CD4-positive, alpha-beta T cell (primary cell): ENCODE measurements at regions not wholly inside any gene's neighbourhood (a gene's known extent, or its start where the extent isn't known, plus 50 kb on each side); places are given as distances from the start of the nearest gene placed in this dataset.

ENCODE experiments used
- ATAC-seq: fragments of 200-7000 bp; cut with Tn5 transposase; one replicate; pipeline ENCODE4 v1.10.0; 2022; ENCODE audit warnings: mild to moderate bottlenecking; ENCODE audit not compliant: poor library complexity
- CTCF ChIA-PET: fragments of 350-600 bp; sonication (Branson Sonifier 250); formaldehyde crosslinking; loops from one replicate; lab custom pipeline; 2021; ENCODE audit warnings: antibody characterized with exemption, inconsistent platforms; lab: Charles Lee
- POLR2A ChIA-PET: fragments of 350-600 bp; sonication (Branson Sonifier 250); formaldehyde crosslinking; loops from one replicate; lab custom pipeline; 2021; ENCODE audit warnings: antibody characterized with exemption, inconsistent platforms; lab: Charles Lee
- DNase-seq, 14 experiments: peaks; one replicate each; pipeline ENCODE4 v3.0.0-alpha.2; 2013 to 2020; ENCODE audit warnings: mixed read lengths in 2 of 14
- H3K27ac ChIP-seq, 2 donors: one replicate each; pipeline versions ENCODE4 v1.5.1 to v1.7.0; 2013; ENCODE audit warnings: low read length in 2 of 2, low read depth in 1 of 2, mild to moderate bottlenecking in 1 of 2
- H3K27me3 ChIP-seq, 2 experiments: 1 replicate in 1 of 2; 2 replicates in 1 of 2; pipeline versions ENCODE4 v1.6.1 to v1.7.0; 2013; ENCODE audit warnings: low read length in 2 of 2, control low read depth in 1 of 2, mild to moderate bottlenecking in 1 of 2, moderate library complexity in 1 of 2; ENCODE audit not compliant: insufficient read depth in 2 of 2, control insufficient read depth in 1 of 2
- H3K36me3 ChIP-seq: one replicate; pipeline ENCODE4 v1.6.1; 2013; ENCODE audit warnings: low read length, control low read depth; ENCODE audit not compliant: insufficient read depth
- H3K4me1 ChIP-seq: one replicate; pipeline ENCODE4 v1.6.1; 2013; ENCODE audit warnings: low read length, control low read depth; ENCODE audit not compliant: insufficient read depth
- H3K4me3 ChIP-seq: one replicate; pipeline ENCODE4 v1.5.1; 2013; ENCODE audit warnings: mild to moderate bottlenecking, low read length, moderate library complexity
- H3K9me3 ChIP-seq, 2 experiments: 1 replicate in 1 of 2; 2 replicates in 1 of 2; pipeline versions ENCODE4 v1.6.1 to v1.7.0; 2013; ENCODE audit warnings: low read length in 2 of 2, mild to moderate bottlenecking in 2 of 2, control low read depth in 1 of 2, moderate library complexity in 1 of 2; ENCODE audit not compliant: control insufficient read depth in 1 of 2, insufficient read depth in 1 of 2
- H3K27ac Mint-ChIP-seq: one replicate; pipeline ENCODE4 v1.8.0; 2020; ENCODE audit warnings: mixed read lengths
- H3K27me3 Mint-ChIP-seq: one replicate; pipeline ENCODE4 v1.8.0; 2021; ENCODE audit warnings: mixed read lengths
- H3K36me3 Mint-ChIP-seq: one replicate; pipeline ENCODE4 v1.8.0; 2021; ENCODE audit warnings: low read depth, mixed read lengths
- H3K4me1 Mint-ChIP-seq: one replicate; pipeline ENCODE4 v1.8.0; 2021; ENCODE audit warnings: low read depth, mixed read lengths
- H3K4me3 Mint-ChIP-seq: one replicate; pipeline ENCODE4 v1.8.0; 2020; ENCODE audit warnings: mild to moderate bottlenecking, mixed read lengths
- H3K9me3 Mint-ChIP-seq: one replicate; pipeline ENCODE4 v1.8.0; 2020; ENCODE audit warnings: mixed read lengths
- CTCF ChIP-seq: fragments of 200-600 bp; IDR thresholded peaks from one replicate; pipeline ENCODE4 v1.8.0; 2022; ENCODE audit warnings: antibody characterized with exemption, mild to moderate bottlenecking
- intact Hi-C, 2 experiments: fragments of 100-400 bp; cut with DNase I in 1 of 2; cut with micrococcal nuclease in 1 of 2; formaldehyde crosslinking; loops; one replicate each; pipeline versions ENCODE4 v1.15.1 to v1.9.0; 2023 to 2025; cut with DNase I, micrococcal nuclease

GRCh38 chr13:110806636-110807035 lies 93.1 kb downstream of the ING1 start:
- Mint-ChIP-seq H3K4me3 (no peak overlapping the region), H3K4me1 (peaks cover 7% of the 10 kb centered on the region), H3K36me3 (no peaks in the 10 kb centered on the region), H3K27ac (no peak overlapping the region), H3K27me3 (peaks cover 81% of the 10 kb centered on the region), H3K9me3 (no peaks in the 10 kb centered on the region)
- H3K27me3 ChIP-seq = peaks cover 19 to 40% of the 10 kb centered on the region in 2 experiments
- H3K36me3 ChIP-seq = no peaks in the 10 kb centered on the region
- no peaks in the 10 kb centered on the region for H3K9me3 ChIP-seq
- intact Hi-C loops = no loop called here
- ATAC-seq = no peak
- CTCF ChIA-PET = no interaction called here
- no peaks in the 10 kb centered on the region for H3K4me1 ChIP-seq
- no peak for TF ChIP-seq CTCF
- POLR2A ChIA-PET = no interaction called here
- no peak overlapping the region for H3K27ac ChIP-seq
- no peak overlapping the region for H3K4me3 ChIP-seq
- no peak for DNase-seq

GRCh38 chr13:110807546-110807945 lies 94.0 kb downstream of the ING1 start:
- H3K36me3 Mint-ChIP-seq = no peaks in the 10 kb centered on the region
- no peaks in the 10 kb centered on the region for H3K9me3 Mint-ChIP-seq
- peaks cover 82% of the 10 kb centered on the region for H3K27me3 Mint-ChIP-seq
- ChIA-PET POLR2A (no interaction called here), CTCF (no interaction called here)
- Histone ChIP-seq H3K27ac (no peak overlapping the region), H3K4me1 (peaks cover 9% of the 10 kb centered on the region), H3K36me3 (no peaks in the 10 kb centered on the region), H3K9me3 (peaks cover 0 to 5% of the 10 kb centered on the region in 2 experiments), H3K4me3 (no peak overlapping the region), H3K27me3 (peaks cover 25 to 46% of the 10 kb centered on the region in 2 experiments)
- TF ChIP-seq CTCF = no peak
- peaks cover 16% of the 10 kb centered on the region for H3K4me1 Mint-ChIP-seq
- no peak overlapping the region for H3K27ac Mint-ChIP-seq
- DNase-seq = no peak
- ATAC-seq = no peak
- intact Hi-C loops = no loop called here
- no peak overlapping the region for H3K4me3 Mint-ChIP-seq

- Histone ChIP-seq H3K4me1 (peaks cover 11% of the 10 kb centered on the region), H3K9me3 (peaks cover 0 to 10% of the 10 kb centered on the region in 2 experiments), H3K27me3 (peaks cover 23 to 47% of the 10 kb centered on the region in 2 experiments), H3K36me3 (no peaks in the 10 kb centered on the region), H3K27ac (no peak overlapping the region), H3K4me3 (no peak overlapping the region)
- Mint-ChIP-seq H3K36me3 (no peaks in the 10 kb centered on the region), H3K9me3 (no peaks in the 10 kb centered on the region), H3K4me3 (no peak overlapping the region), H3K4me1 (peaks cover 16% of the 10 kb centered on the region), H3K27me3 (peaks cover 79% of the 10 kb centered on the region), H3K27ac (no peak overlapping the region)
- no peak for TF ChIP-seq CTCF
- DNase-seq (no peak), ATAC-seq (no peak)
- ChIA-PET POLR2A (no interaction called here), CTCF (no interaction called here)
- intact Hi-C loops = no loop called here
These were observed 94.6 kb downstream of the ING1 start for GRCh38 chr13:110808138-110808537.
